HG03025 (cell line): ENCODE measurements at regions not wholly inside any gene's neighbourhood (a gene's known extent, or its start where the extent isn't known, plus 50 kb on each side); places are given as distances from the start of the nearest gene placed in this dataset.
"Not testable (repeated sequence)": the region's sequence is repeated elsewhere in the genome, so short reads cannot be mapped to it uniquely, and the experiment has no call there.

Experiments used
- ATAC-seq: cut with Tn5 transposase; IDR thresholded peaks from one replicate; pipeline ENCODE4 v1.9.1; 2021; ENCODE audit warnings: mild to moderate bottlenecking, moderate library complexity; ENCODE audit not compliant: unreplicated experiment, low FRiP score

DNA sequence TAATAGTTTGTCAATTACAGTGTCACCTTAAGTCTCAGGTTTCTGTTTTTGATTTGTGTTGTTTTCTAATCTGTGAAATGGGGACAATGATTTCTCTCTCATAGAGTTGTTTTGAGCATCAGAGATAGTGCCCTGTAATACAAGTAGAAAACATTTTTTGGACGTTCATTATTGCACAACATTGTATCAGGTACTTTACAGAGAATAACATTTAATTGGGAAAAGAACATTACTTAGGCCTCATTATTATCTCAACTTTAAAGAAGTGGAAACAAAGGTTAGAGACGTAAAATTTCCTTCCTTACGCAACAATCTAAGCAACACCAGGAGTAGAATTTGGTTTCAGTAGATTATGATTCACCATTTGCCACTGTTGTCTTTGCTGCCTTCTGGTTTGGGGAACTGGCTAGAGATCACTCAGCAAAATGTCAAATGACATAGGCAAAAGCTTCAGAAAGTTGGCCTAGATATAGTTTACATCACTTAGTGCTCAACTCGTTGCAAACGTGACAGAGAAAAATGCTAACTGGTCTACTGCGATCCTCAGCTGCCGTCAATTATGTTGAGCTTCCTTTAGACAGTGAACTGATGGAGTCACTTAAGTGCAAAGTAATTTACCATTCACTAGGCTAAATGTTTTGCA is 1026.8 kb downstream of the CDH11 start:
- no peak for ATAC-seq

DNA sequence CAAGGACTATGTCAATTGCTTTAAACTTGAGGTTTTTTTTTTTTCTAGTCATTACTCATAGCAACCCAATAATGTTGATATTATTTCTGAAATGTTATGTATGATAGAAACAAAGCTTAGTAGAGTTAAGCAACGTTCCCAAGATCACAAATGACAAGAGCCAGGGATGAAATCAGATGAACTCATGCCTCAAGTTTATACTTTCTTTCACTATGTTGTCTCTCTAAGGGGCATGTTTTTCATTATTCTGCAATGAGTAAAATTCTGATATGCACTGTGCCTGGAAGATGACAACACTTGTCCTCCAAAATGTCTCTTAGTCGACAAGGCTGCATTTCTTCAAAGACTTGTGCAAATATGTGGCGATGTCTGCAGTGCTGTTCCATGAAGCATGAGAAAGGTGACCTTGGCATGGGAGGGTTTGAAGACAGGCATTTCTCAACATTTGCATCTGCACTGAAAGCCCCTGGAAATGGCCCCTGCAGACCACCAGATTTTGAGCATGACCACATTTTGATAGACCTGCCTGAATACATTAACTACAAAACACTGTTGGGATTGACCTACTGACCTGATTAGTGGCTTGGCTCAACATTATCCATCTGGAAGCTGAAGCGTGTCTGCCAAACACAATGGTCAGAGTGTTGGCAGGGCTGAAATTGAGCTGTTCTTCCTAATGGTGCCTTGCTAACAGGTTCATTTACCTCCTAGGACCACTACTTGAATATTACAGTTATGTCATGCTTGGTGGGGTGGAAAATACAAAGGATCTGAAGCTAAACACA is 1027.5 kb downstream of the CDH11 start:
- no peak for ATAC-seq

DNA sequence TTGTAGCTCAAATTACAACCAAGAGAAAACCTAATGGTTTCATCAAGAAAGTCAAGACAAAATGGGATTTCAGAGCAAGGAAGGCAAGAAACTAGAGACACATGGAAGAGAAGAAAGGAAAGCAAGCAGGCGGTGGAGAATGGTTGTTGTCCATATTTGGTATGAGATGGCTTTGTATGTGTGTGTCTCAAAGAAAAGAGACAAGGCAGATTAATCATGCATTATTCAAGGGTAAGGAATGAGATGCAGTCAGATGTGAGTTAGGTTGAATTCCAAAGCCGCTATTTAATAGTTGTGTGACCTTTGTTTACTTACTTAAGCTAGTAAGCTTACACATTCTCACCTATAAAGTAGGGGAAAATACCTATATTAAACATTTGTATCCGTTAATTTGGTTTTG is 1029.6 kb downstream of the CDH11 start:
- no peak for ATAC-seq

DNA sequence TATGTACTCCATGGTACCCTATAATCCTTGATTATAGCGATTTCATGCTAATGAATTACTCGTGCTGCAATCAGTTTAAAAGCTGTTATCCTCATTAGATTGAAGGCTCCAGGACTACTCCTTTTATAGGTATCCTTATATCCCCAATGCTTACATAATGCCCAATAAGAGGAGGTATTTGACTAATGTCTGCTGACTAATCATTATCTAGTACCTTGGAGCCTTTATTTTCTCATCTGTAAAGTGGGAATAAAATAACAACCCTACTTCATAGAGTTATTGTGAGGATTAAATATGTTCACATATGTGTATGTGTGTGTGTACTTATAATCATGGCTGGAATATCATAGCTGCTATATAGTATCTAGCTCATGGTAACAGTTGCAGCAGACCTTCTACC is 1031.5 kb downstream of the CDH11 start:
- no peak for ATAC-seq

DNA sequence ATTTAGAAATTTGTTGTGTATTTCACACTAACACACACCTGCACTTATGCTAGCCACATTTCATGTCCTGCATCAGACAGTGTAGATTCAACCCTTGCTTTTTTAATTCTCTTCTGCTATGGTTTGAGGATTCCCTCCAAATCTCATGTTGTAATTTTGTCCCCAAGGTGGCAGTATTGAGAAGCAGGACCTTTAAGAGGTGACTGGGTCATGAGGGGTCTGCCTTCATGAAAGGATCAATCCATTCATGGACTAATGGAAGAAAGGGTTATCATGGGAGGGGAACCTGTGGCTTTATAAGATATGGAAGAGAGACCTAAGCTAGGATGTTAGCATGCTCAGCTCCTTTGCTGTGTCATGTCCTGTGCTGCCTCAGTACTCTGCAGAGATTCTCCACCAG is 1032.2 kb downstream of the CDH11 start:
- no peak for ATAC-seq

DNA sequence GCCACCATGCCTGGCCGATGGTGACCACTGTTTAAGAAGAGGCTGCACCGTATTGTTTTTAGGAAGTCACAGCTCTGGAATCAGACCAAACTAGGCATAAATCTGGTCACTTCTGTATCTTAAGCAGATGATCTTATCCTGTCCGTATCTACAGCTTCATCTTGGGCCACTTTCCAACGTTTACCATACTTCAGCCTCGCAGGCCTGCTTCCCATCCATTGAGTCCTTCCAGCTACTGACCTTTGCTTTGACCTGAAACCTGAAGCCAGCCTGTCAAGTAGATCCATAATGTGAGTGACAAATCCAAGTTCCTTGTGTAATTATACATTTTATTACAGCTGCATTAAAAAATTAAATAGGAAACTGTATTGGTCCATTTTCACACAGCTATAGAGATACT is 1033.0 kb downstream of the CDH11 start:
- ATAC-seq, result no peak

DNA sequence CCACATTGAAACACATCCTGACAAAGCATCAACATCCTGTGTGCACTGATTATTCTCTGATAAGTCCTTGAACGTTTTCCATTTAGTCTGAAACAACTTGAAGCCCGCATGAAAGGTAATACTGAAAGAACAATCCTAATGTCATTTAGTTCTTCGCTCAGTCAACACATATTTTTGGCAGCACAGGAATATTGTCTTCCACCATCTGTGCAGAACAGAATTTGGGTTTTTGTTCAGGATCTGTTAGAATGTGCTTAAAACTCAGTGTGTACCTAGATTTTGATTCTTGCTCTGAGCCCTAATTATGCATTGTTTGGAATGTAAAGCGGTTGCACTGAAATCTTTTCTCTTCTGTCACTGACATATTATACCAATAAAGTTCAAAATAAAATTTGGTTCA is 1036.6 kb downstream of the CDH11 start:
- ATAC-seq, result no peak

DNA sequence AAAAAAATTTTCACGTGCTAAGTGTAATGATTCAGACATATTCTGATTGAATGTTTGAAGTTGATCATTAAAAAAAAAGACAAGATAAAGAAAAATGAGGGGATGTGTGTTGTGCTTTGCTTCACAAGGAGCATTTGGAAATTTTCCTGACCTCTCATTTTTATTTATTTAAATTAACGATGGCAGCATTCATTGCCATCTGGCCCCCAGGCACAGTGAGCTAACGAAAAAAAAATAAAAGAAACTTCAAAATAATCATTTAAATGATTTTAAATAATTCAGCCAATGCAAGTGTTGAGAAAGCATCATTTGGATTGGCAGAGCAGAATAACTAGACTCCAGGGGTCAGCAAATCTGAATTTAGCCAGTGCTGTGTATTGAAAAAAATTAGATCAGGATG is 1037.2 kb downstream of the CDH11 start:
- ATAC-seq, result no peak

DNA sequence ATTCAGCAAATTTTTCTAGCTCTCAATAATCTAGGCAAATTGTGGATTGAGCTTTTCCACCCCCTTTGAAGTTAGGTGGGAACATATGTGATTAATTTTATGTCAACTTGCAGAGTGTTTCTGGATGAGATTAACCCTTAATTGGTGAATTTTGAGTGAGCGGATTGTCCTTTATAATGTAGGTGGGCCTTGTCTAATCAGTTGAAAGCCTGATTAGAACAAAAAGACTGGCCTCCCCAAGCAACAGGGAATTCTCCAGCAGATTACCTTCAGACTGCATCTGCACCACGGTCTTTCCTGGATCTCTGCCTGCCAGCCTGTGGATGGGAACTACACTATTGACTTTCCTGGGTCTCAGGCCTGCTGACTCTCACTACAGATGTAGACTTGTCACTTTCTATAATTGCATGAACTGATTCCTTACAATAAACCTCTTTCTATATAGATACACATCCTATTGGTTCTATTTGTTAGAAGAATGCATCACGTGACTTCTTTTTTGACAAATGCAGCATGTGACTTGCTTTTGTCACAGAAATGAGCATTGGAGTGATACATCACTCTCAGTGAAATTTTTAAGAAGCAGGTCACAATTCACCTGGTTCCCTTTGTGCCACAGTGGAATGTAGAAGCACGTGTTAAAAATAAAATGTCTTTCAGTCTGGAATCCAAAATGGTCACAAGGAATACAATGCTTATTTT is 1038.3 kb downstream of the CDH11 start:
- ATAC-seq, result no peak

DNA sequence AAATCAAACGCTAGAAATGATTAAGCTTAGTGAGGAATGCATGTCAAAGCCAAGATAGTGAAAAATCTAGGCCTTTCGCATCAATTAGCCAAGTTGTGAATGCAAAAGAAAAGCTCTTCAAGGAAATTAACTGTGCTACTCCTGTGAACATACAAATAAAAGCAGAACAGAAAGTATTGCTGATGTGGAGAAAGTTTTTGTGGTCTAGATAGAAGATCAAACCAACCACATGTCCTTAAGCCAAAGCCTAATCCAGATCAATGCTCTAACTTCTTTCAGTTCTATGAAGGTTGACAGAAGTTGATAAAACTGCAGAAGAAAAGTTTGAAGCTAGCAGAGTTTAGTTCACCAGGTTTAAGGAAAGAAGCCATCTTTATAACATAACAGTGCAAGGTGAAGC is 1044.6 kb downstream of the CDH11 start:
- no peak for ATAC-seq

DNA sequence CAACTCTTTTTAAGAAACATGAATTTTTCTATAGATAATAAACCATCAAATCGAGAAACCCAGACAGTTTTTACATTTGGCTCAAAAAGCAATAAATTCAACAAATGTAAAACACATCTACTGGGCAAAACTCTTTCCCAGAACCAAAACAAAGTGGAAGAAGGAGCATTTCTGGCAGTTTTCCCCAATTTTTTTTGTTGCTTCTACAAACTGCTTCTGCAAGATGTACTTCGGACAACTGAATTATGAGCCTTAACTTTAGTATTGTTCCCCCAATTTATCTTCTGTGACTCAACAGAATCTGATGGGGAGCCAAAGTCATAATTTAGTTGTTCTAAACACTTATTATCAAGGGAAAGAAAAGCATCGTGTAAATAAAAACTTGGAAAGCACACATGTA is 1047.2 kb downstream of the CDH11 start:
- ATAC-seq, result no peak

DNA sequence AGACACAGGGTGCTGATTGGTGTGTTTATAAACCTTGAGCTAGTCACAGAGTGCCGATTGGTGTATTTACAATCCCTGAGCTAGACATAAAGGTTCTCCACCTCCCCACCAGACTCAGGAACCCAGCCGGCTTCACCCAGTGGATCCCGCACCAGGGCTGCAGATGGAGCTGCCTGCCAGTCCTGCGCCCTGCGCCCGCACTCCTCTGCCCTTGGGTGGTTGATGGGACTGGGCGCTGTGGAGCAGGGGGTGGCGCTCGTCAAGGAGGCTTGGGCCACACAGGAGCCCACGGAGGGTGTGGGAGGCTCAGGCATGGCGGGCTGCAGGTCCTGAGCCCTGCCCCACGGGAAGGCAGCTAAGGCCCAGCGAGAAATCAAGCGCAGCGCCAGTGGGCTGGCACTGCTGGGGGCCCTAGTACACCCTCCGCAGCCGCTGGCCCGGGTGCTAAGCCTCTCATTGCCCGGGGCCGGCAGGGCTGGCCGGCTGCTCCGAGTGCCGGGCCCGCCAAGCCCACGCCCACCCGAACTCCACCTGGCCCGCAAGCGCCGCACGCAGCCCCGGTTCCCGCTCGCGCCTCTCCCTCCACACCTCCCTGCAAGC is 1049.6 kb downstream of the CDH11 start:
- ATAC-seq, result not testable (repeated sequence)

DNA sequence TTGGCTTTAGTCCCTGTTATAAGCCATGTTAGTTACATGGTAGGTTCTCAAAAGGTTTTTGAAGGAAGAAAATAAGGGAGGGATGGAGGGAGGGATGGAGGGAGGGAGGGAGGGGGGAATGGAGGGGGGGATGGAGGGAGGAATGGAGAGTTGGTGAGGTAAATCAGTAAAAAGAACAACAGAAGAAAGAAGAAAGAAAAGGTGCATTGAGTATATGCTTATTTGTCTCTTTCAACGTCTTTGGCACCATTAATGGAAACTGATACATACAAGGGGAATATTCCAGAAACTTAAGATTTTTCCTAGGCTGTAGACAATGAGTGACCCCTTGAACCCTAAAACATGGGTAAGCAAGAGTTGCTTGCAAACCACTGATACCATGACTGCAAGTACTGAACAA is 1056.3 kb downstream of the CDH11 start:
- ATAC-seq, result no peak

DNA sequence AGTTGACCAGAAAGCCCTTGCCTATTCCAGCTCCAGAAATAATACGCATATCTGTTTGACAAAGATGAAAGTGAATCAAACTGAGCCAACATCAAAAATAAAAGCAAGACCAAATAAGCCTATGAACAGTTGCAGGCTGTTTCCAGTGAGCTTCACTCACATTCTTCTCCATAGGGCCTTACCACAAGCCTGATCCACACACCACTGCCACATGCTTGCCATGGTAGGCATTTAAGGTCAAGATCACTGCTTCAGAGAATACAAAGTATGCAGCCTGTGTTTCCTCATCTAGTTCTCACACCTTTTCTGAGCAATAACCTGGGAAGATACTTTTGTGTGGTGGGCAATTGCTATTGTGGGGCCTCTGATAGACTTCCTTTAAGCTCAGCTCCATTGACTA is 1060.2 kb downstream of the CDH11 start:
- ATAC-seq, result no peak

DNA sequence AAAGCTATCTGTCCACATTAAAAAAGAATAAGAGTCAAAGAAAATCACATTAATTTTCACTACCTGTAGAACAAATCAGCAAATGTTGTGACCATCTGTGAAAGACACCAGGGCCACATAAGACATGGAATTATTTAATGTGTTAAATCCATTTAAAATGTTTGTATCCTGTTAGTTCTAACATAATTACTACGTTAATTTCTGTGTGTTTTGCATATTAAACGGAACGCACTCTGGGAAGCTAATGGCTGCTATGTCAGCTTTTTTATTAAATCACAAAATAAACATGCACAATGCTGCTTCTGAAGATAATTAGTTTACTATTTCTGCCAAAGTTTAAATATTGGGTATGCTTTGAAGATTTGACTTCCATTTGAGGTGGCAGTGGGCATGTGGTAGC is 1061.2 kb downstream of the CDH11 start:
- ATAC-seq, result no peak

DNA sequence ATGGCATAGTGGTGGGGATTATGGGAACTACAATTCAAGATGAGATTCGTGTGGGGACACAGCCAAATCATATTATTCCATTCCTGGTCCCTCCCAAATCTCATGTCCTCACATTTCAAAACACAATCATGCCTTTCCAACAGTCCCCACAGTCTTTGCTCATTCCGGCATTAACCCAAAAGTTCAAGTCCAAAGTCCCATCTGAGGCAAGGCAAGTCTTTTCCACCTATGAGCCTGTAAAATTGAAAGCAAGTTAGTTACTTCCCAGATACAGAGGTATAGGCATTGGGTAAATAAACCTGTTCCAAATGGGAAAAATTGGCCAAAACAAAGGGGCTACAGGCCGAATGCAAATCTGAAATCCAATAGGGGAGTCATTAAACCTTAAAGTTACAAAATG is 1063.2 kb downstream of the CDH11 start:
- ATAC-seq, result no peak

DNA sequence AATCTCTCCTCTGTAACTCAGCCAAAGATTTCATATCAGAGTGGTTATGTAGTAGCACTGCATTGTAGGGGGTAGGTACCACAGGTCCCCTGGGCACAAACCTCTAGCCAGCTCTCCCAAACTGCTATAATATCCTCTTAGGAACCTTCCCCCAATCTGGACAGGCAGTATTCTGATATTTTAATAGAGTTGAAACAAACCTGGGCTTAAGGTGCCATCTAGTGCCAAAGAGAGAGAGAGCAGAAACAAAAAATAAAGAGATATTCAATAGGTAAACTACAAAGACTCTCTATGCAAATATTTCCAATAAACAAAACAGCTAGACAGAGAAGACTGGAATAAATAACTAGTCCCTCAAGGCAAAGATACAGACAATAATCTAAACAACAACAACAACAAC is 1070.0 kb downstream of the CDH11 start:
- ATAC-seq, result no peak

DNA sequence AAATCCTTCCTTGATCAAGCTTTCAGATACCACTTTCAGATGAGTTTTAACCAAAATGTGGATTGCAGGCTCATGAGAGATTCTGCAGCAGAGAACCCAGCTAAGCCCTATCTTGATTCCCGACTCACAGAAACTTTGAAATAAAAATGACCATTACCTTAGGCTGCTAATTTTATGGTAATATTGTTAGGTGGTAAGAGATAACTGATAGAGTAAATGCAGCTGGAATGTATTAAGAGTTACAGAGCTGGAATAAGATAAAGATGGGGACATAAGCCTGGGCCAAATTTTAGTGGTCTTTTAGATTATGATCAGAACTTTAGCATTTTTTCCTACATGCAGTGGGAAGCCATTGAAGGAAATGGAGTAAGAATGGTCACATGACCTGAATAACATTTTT is 1074.0 kb downstream of the CDH11 start:
- ATAC-seq, result no peak

DNA sequence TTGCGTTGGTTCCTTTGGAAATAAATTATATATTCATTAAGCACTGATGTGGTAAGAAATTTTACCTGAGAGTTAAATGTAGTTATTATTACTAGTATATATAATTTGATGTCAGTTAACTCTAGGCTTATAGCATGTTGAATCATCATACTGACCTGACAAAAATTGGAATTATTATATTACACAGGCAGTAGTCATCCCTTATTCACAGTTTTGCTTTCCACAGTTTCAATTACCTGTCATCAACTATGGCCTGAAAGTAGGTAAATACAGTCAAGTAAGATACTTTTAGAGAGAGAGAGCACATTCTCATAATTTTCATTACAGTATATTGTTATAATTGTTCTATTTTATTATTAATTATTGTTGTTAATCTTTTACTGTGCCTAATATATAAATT is 1074.7 kb downstream of the CDH11 start:
- no peak for ATAC-seq

DNA sequence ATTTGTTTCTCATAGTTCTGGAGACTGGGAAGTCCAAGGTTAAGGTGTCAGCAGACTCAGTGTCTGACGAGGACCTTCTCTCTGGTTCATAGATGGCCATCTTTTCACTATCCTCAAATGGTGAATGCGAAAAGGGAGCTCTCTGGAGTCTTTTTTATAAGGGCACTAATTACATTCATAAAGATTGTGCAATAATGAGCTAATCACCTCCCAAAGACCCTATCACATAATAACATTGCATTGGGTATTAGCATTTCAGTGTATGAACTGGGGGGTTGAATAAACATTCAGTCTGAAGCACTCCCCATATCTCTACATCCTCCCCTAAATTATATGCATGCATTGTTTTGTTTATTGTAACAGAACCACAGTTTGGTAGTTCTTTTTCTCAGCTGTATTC is 1086.5 kb downstream of the CDH11 start:
- ATAC-seq, result no peak

DNA sequence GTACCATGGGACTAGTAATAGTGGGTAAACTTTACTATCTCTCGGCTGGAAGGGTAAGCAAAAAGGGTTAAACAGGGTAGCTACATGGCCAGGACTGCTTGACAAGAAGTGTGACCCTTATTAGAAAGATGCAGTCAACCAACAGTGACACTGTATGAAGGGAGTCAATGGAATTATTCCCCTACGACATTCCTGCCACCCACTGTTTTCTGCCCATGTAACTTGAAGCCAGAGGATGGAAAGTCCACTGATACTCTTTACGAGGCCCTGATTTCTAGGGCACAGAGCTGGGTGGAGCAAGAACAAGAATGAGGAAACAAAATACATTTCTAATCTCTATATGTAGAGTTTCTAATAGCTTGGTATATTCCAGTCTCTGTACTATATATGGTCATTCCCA is 1102.5 kb downstream of the CDH11 start:
- ATAC-seq, result no peak
